HCT116 (cell line): ENCODE measurements at regions not wholly inside any gene's neighbourhood (a gene's known extent, or its start where the extent isn't known, plus 50 kb on each side); places are given as distances from the start of the nearest gene placed in this dataset.

Source experiments
- ATAC-seq: fragments of 200-7000 bp; cut with Tn5 transposase; 2 replicates; pipeline ENCODE4 v1.9.1; 2020; ENCODE audit warnings: mild to moderate bottlenecking, moderate library complexity
- BruUV-seq: library from RNA; stranded (reverse); fragments of 400-500 nt; replicated peaks from 2 replicates; lab custom pipeline; 2021; lab: Mats Ljungman, UMichigan
- CTCF ChIA-PET: fragments of 300-600 bp; sonication (Branson Sonifier 250); formaldehyde crosslinking; loops from one replicate; lab custom pipeline; 2021; ENCODE audit warnings: antibody characterized with exemption; lab: Charles Lee
- POLR2A ChIA-PET: fragments of 300-600, 350-600 bp; sonication (Branson Sonifier 250); formaldehyde crosslinking; loops from one replicate; lab custom pipeline; 2021; ENCODE audit warnings: antibody characterized with exemption; lab: Charles Lee
- RAD21 ChIA-PET, 2 experiments: fragments of 300-600 bp; sonication (Branson Sonifier 250); formaldehyde crosslinking; loops; one replicate each; lab custom pipeline; 2023; ENCODE audit warnings: low total read pairs in 2 of 2; ENCODE audit not compliant: uncharacterized antibody in 2 of 2, unreplicated experiment in 2 of 2, low non-redundant PET in 1 of 2; lab: Charles Lee
- DNase-seq: peaks from one replicate; pipeline ENCODE4 v3.0.0-alpha.2; 2010; ENCODE audit warnings: low read depth, low spot score
- H2AFZ ChIP-seq: fragments of 200-600 bp; shearing (Covaris generic), sonication (generic); 2 replicates; pipeline ENCODE4 v1.6.1; 2017; ENCODE audit warnings: low read depth, mixed run types, mixed read lengths, antibody characterized with exemption, low read length; ENCODE audit not compliant: poor library complexity, severe bottlenecking
- H3K27ac ChIP-seq: 2 replicates; pipeline ENCODE4 v1.5.1; 2012; ENCODE audit warnings: low read depth, low read length
- H3K27me3 ChIP-seq: fragments of 200-600 bp; sonication (generic); 2 replicates; pipeline ENCODE4 v1.6.1; 2016; ENCODE audit warnings: mixed run types, low read length, mixed read lengths; ENCODE audit not compliant: insufficient read depth
- H3K36me3 ChIP-seq, 2 experiments: fragments of 200-500 bp in 1 of 2; fragments of 200-600 bp in 1 of 2; sonication (Bioruptor generic) in 1 of 2; sonication (generic) in 1 of 2; 2 replicates each; pipeline versions ENCODE4 v1.5.1 to v1.6.1; 2014 to 2016; ENCODE audit warnings: low read length in 2 of 2, inconsistent platforms in 1 of 2, mixed read lengths in 1 of 2, mixed run types in 1 of 2; ENCODE audit not compliant: insufficient read depth in 2 of 2, control insufficient read depth in 1 of 2
- H3K4me1 ChIP-seq, 2 experiments: fragments of 200-600 bp in 1 of 2; sonication (generic) in 1 of 2; 2 replicates each; pipeline versions ENCODE4 v1.5.1 to v1.6.1; 2012 to 2017; ENCODE audit warnings: low read length in 2 of 2, inconsistent platforms in 1 of 2, mild to moderate bottlenecking in 1 of 2, mixed read lengths in 1 of 2, mixed run types in 1 of 2, moderate library complexity in 1 of 2; ENCODE audit not compliant: insufficient read depth in 2 of 2, control insufficient read depth in 1 of 2
- H3K4me2 ChIP-seq: fragments of 200-600 bp; sonication (generic); 2 replicates; pipeline ENCODE4 v1.6.1; 2017; ENCODE audit warnings: mixed run types, low read length, mixed read lengths
- H3K4me3 ChIP-seq, 2 experiments: fragments of 200-600 bp in 1 of 2; sonication (generic) in 1 of 2; replicated peaks in 1 of 2; 2 replicates each; pipeline ENCODE4 v1.5.1; 2011 to 2016; ENCODE audit warnings: low read length in 2 of 2, control low read depth in 1 of 2, low read depth in 1 of 2, mild to moderate bottlenecking in 1 of 2, mixed read lengths in 1 of 2, mixed run types in 1 of 2
- H3K79me2 ChIP-seq: fragments of 200-600 bp; sonication (generic); 2 replicates; pipeline ENCODE4 v1.6.1; 2017; ENCODE audit warnings: mild to moderate bottlenecking, mixed run types, low read length, moderate library complexity, mixed read lengths; ENCODE audit not compliant: insufficient read depth
- H3K9ac ChIP-seq: fragments of 200-600 bp; sonication (generic); 2 replicates; pipeline ENCODE4 v1.6.1; 2016; ENCODE audit warnings: low read length, mixed read lengths
- H3K9me2 ChIP-seq: fragments of 200-600 bp; sonication (generic), shearing (Covaris generic); 2 replicates; pipeline ENCODE4 v1.6.1; 2017; ENCODE audit warnings: mixed run types, mild to moderate bottlenecking, moderate library complexity; ENCODE audit not compliant: insufficient read depth
- H3K9me3 ChIP-seq, 2 experiments: fragments of 200-500 bp in 1 of 2; fragments of 200-600 bp in 1 of 2; sonication (Bioruptor generic) in 1 of 2; sonication (generic) in 1 of 2; 2 replicates each; pipeline ENCODE4 v1.6.1; 2014 to 2017; ENCODE audit warnings: low read length in 2 of 2, mixed read lengths in 2 of 2, inconsistent platforms in 1 of 2, low read depth in 1 of 2, mild to moderate bottlenecking in 1 of 2, mixed run types in 1 of 2, moderate library complexity in 1 of 2; ENCODE audit not compliant: control insufficient read depth in 1 of 2, insufficient read depth in 1 of 2
- H4K20me1 ChIP-seq: fragments of 200-600 bp; sonication (generic), shearing (Covaris generic); 2 replicates; pipeline ENCODE4 v1.6.1; 2017; ENCODE audit warnings: mixed run types, mild to moderate bottlenecking, moderate library complexity; ENCODE audit not compliant: insufficient read depth
- ATF3 ChIP-seq: IDR thresholded peaks from 2 replicates; pipeline ENCODE4 v1.6.1; 2012
- CBX3 ChIP-seq: IDR thresholded peaks from 2 replicates; pipeline ENCODE4 v1.6.1; 2012; ENCODE audit warnings: low read depth
- CTCF ChIP-seq, 3 experiments: fragments of 200-600 bp in 1 of 3; sonication (generic) in 1 of 3; IDR thresholded peaks in 2 of 3; conservative IDR thresholded peaks in 1 of 3; 2 replicates each; pipeline ENCODE4 v1.5.1; 2012 to 2017; ENCODE audit warnings: low read depth in 2 of 3, low read length in 2 of 3, antibody characterized with exemption in 1 of 3, borderline replicate concordance in 1 of 3, control low read depth in 1 of 3, mild to moderate bottlenecking in 1 of 3, mixed read lengths in 1 of 3, mixed run types in 1 of 3, moderate library complexity in 1 of 3; ENCODE audit not compliant: insufficient read depth in 1 of 3
- EGR1 ChIP-seq: IDR thresholded peaks from 2 replicates; pipeline ENCODE4 v1.6.1; 2012; ENCODE audit warnings: low read depth
- ELF1 ChIP-seq: IDR thresholded peaks from 2 replicates; pipeline ENCODE4 v1.6.1; 2012; ENCODE audit warnings: low read depth, borderline replicate concordance
- EZH2 ChIP-seq: fragments of 200-600 bp; sonication (generic); IDR thresholded peaks from 2 replicates; pipeline ENCODE4 v1.6.1; 2017; ENCODE audit warnings: antibody characterized with exemption, mixed run types
- EZH2phosphoT487 ChIP-seq: fragments of 200-600 bp; IDR thresholded peaks from 2 replicates; pipeline ENCODE4 v1.6.1; 2018; ENCODE audit warnings: antibody characterized with exemption, borderline replicate concordance
- FOSL1 ChIP-seq: IDR thresholded peaks from 2 replicates; pipeline ENCODE4 v1.6.1; 2012; ENCODE audit warnings: low read depth
- JUND ChIP-seq: IDR thresholded peaks from 2 replicates; pipeline ENCODE4 v1.6.1; 2012
- MAX ChIP-seq: IDR thresholded peaks from 2 replicates; pipeline ENCODE4 v1.6.1; 2012
- POLR2A ChIP-seq: IDR thresholded peaks from 2 replicates; pipeline ENCODE4 v1.7.0; 2011; ENCODE audit warnings: borderline replicate concordance; ENCODE audit not compliant: insufficient read depth, insufficient read length; ENCODE audit errors: extremely low read depth
- RAD21 ChIP-seq: IDR thresholded peaks from 2 replicates; pipeline ENCODE4 v1.6.1; 2012; ENCODE audit warnings: low read depth, mild to moderate bottlenecking
- REST ChIP-seq: IDR thresholded peaks from 2 replicates; pipeline ENCODE4 v1.6.1; 2012; ENCODE audit warnings: low read depth
- SIN3A ChIP-seq: IDR thresholded peaks from 2 replicates; pipeline ENCODE4 v1.6.1; 2012; ENCODE audit warnings: low read depth
- SP1 ChIP-seq: IDR thresholded peaks from 2 replicates; pipeline ENCODE4 v1.6.1; 2012; ENCODE audit warnings: low read depth
- SRF ChIP-seq: IDR thresholded peaks from 2 replicates; pipeline ENCODE4 v1.6.1; 2012; ENCODE audit warnings: low read depth
- TCF7L2 ChIP-seq: IDR thresholded peaks from 2 replicates; pipeline ENCODE4 v1.7.0; 2011; ENCODE audit warnings: borderline replicate concordance, inconsistent platforms; ENCODE audit not compliant: insufficient read depth, insufficient read length; ENCODE audit errors: extremely low read depth
- ZBTB33 ChIP-seq: IDR thresholded peaks from 2 replicates; pipeline ENCODE4 v1.6.1; 2011; ENCODE audit warnings: mild to moderate bottlenecking, low read length, moderate library complexity; ENCODE audit not compliant: insufficient replicate concordance; ENCODE audit errors: extremely low read depth
- ZFX ChIP-seq: fragments of 450-650 bp; IDR thresholded peaks from 2 replicates; pipeline ENCODE4 v1.6.1; 2017
- ZNF274 ChIP-seq: fragments of 200-500 bp; sonication (Bioruptor generic); IDR thresholded peaks from 2 replicates; pipeline ENCODE4 v1.6.1; 2014; ENCODE audit warnings: mild to moderate bottlenecking, low read depth, low read length, inconsistent platforms
- intact Hi-C: fragments of 100-400 bp; cut with micrococcal nuclease; formaldehyde crosslinking; loops from 2 replicates; pipeline ENCODE4 v1.10.0; 2022

GRCh38 chr9:71594541-71594940 lies 173.8 kb downstream of the CEMIP2 start:
- ATAC-seq = no peak
- no TSS peak for BruUV-seq
- Histone ChIP-seq H3K9ac (no peak overlapping the region), H3K9me3 (no peaks in the 10 kb centered on the region), H2AFZ (no peak overlapping the region), H3K27me3 (peaks cover 8% of the 10 kb centered on the region; the same call in 1 of the 2 replicates), H3K36me3 (no peaks in the 10 kb centered on the region), H3K79me2 (no peaks in the 10 kb centered on the region), H3K9me2 (no peaks in the 10 kb centered on the region), H3K4me3 (no peak overlapping the region), H3K27ac (no peak overlapping the region), H4K20me1 (no peaks in the 10 kb centered on the region), H3K4me2 (no peak overlapping the region), H3K4me1 (no peaks in the 10 kb centered on the region)
- ChIA-PET RAD21 (no interaction called here), POLR2A (no interaction called here), CTCF (no interaction called here)
- DNase-seq = no peak
- intact Hi-C loops = no loop called here
- TF ChIP-seq ELF1 (no peak), RAD21 (no peak), ZFX (no peak), TCF7L2 (no peak), MAX (no peak), SRF (no peak), EZH2 (no peak), EZH2phosphoT487 (no peak), REST (no peak), ZBTB33 (no peak), SP1 (no peak), POLR2A (no peak), SIN3A (no peak), CBX3 (no peak), CTCF (IDR thresholded peaks at IDR 0.05 in 2 of 3, conservative IDR thresholded peaks at IDR 0.05 in 1 of 3; ENCODE audit: borderline replicate concordance in 1 of 3, insufficient read depth in 1 of 3, low read depth in 2 of 3, low read length in 2 of 3) (no peak), ATF3 (no peak), ZNF274 (no peak), FOSL1 (no peak), EGR1 (no peak), JUND (no peak)
